ENCODE measurements at regions not wholly inside any gene's neighbourhood (a gene's known extent, or its start where the extent isn't known, plus 50 kb on each side); places are given as distances from the start of the nearest gene placed in this dataset.

- H3K4me3 ChIP-seq, result no peak overlapping the region
- H3K27ac ChIP-seq, result no peak overlapping the region
- no peaks in the 10 kb centered on the region for H3K9me3 ChIP-seq
- TF ChIP-seq POLR2A (IDR thresholded peaks at IDR 0.05), result no peak
- TF ChIP-seq, protein P1, sequence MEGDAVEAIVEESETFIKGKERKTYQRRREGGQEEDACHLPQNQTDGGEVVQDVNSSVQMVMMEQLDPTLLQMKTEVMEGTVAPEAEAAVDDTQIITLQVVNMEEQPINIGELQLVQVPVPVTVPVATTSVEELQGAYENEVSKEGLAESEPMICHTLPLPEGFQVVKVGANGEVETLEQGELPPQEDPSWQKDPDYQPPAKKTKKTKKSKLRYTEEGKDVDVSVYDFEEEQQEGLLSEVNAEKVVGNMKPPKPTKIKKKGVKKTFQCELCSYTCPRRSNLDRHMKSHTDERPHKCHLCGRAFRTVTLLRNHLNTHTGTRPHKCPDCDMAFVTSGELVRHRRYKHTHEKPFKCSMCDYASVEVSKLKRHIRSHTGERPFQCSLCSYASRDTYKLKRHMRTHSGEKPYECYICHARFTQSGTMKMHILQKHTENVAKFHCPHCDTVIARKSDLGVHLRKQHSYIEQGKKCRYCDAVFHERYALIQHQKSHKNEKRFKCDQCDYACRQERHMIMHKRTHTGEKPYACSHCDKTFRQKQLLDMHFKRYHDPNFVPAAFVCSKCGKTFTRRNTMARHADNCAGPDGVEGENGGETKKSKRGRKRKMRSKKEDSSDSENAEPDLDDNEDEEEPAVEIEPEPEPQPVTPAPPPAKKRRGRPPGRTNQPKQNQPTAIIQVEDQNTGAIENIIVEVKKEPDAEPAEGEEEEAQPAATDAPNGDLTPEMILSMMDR (IDR thresholded peaks at IDR 0.05 in 4 of 5, conservative IDR thresholded peaks at IDR 0.05 in 1 of 5), result no peak
- ATAC-seq, result no peak
- H3K27me3 ChIP-seq, result no peaks in the 10 kb centered on the region
- H3K36me3 ChIP-seq, result no peaks in the 10 kb centered on the region
- no peak for DNase-seq
- intact Hi-C loops (cut with DNase I; ENCODE audit: low total_unique reads), result no loop called here
- in situ Hi-C loops (cut with MboI; ENCODE audit: low sequenced_read_pairs in 4 of 4), result loop anchor here in 2 of 4 donors (10.0 kb wide), 1 partner anchor 88 kb away; no protein-coding TSS in a partner anchor
- no peaks in the 10 kb centered on the region for H3K4me1 ChIP-seq
Observed at GRCh38 chr3:134302674-134303073, 52.0 kb upstream of the RYK start.

DNA sequence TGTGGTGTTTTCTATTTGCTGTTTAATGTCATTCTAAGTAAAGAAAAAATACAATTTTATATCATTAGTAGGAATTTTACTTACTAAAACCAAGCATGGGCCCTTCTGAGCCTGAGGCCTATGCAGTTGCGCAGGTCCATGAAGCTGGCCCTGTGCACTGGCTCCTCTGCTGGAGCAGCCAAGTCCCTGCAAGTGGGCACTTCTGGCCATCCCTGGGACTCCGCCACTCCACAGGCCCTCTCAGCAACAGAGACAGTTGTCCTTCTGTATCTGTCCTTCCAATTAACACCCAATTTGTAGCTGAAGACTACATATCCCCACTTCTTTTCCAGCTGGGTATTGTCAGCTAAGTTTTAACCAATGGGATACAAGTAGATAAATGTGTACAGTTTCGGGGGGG, 49.9 kb upstream of the RYK start:
- Histone ChIP-seq H3K4me3 (no peak overlapping the region), H3K27me3 (no peaks in the 10 kb centered on the region), H3K36me3 (no peaks in the 10 kb centered on the region), H3K4me1 (no peaks in the 10 kb centered on the region), H3K9me3 (no peaks in the 10 kb centered on the region), H3K27ac (no peak overlapping the region)
- DNase-seq (no peak), ATAC-seq (no peak)
- in situ Hi-C loops (cut with MboI; ENCODE audit: low sequenced_read_pairs in 4 of 4), result loop anchor here in 2 of 4 donors (10.0 kb wide), 1 partner anchor 86 kb away; no protein-coding TSS in a partner anchor
- TF ChIP-seq POLR2A (IDR thresholded peaks at IDR 0.05), result no peak
- TF ChIP-seq, protein P1 (IDR thresholded peaks at IDR 0.05 in 4 of 5, conservative IDR thresholded peaks at IDR 0.05 in 1 of 5), result no peak
- intact Hi-C loops (cut with DNase I; ENCODE audit: low total_unique reads), result no loop called here

Measured in gastrocnemius medialis (tissue), 4 donors.